VCaP (cell line): ENCODE measurements at regions not wholly inside any gene's neighbourhood (a gene's known extent, or its start where the extent isn't known, plus 50 kb on each side); places are given as distances from the start of the nearest gene placed in this dataset.

Experiments
- H3K27ac ChIP-seq: fragments of 450-650 bp; 2 replicates; pipeline ENCODE4 v1.5.1; 2017
- CTCF ChIP-seq: fragments of 450-650 bp; conservative IDR thresholded peaks from 2 replicates; pipeline ENCODE4 v1.5.1; 2017; ENCODE audit warnings: mild to moderate bottlenecking, moderate library complexity

GRCh38 chr5:9932770-9933169 lies 302.6 kb upstream of the TAS2R1 start:
- TF ChIP-seq CTCF = no peak
- H3K27ac ChIP-seq = no peak overlapping the region

DNA sequence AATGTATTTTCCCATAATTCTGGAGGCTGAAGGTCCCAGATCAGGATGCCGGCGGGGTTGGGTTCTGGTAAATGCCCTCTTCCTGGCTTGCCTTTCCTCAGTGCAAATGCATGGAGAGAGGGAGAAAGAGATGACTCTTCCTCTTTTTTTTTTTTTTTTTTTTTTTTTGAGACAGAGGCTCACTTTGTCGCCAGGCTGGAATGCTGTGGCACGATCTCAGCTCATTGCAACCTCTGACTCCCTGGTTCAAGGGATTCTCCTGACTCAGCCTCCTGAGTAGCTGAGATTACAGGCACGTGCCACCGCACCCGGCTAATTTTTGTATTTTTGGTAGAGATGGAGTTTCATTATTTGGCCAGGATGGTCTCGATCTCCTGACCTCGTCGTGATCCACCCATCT lies 300.0 kb upstream of the TAS2R1 start:
- H3K27ac ChIP-seq = no peak overlapping the region
- TF ChIP-seq CTCF = no peak

GRCh38 chr5:9928326-9928725 lies 298.2 kb upstream of the TAS2R1 start:
- H3K27ac ChIP-seq = no peak overlapping the region
- no peak for TF ChIP-seq CTCF

GRCh38 chr5:9927521-9927997 lies 297.4 kb upstream of the TAS2R1 start:
- no peak overlapping the region for H3K27ac ChIP-seq
- no peak for TF ChIP-seq CTCF

GRCh38 chr5:9927106-9927505 lies 297.0 kb upstream of the TAS2R1 start:
- no peak overlapping the region for H3K27ac ChIP-seq
- no peak for TF ChIP-seq CTCF

GRCh38 chr5:9924614-9925013 lies 294.5 kb upstream of the TAS2R1 start:
- H3K27ac ChIP-seq = no peak overlapping the region
- no peak for TF ChIP-seq CTCF

GRCh38 chr5:9922719-9923118 lies 292.6 kb upstream of the TAS2R1 start:
- TF ChIP-seq CTCF = 0 out of 2 replicates have a peak, but pooled peaks have one; percentile 11
- H3K27ac ChIP-seq = no peak overlapping the region

GRCh38 chr5:9920697-9921096 lies 290.5 kb upstream of the TAS2R1 start:
- H3K27ac ChIP-seq = no peak overlapping the region
- TF ChIP-seq CTCF = no peak; the same call in 1 of the 2 replicates
